ENCODE measurements at regions not wholly inside any gene's neighbourhood (a gene's known extent, or its start where the extent isn't known, plus 50 kb on each side); places are given as distances from the start of the nearest gene placed in this dataset.
A peak's percentile ranks its signal among the peaks of the same experiment; 100 is the strongest.
"Not testable (repeated sequence)": the region's sequence is repeated elsewhere in the genome, so short reads cannot be mapped to it uniquely, and the experiment has no call there.

- peak; percentile 70 for DNase-seq
Measured at GRCh38 chr2:118791483-118791882, 56.0 kb downstream of the EN1 start.

DNA sequence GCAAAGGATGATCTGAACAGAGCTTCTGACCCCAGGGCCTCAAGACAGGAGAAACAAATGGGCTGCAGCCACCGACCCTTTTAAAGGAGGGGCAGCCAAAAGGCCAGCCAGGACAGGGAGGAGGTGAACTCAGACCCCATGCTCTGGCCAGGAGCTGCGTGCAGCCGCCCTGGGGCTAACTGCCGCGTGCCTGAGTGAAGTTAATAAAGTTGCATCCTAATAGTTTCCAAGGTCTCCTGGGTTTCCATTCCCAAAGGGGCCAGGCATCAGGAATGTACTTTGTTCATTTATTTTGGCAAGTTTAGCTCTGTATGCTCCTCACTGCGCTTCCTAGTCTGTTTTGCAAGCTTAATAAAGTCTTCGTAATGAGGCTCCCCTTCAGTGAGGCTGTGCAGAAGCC, 60.7 kb downstream of the EN1 start:
- DNase-seq, result no peak

- DNase-seq, result no peak
Measured at GRCh38 chr2:118784860-118785259, 62.6 kb downstream of the EN1 start.

DNA sequence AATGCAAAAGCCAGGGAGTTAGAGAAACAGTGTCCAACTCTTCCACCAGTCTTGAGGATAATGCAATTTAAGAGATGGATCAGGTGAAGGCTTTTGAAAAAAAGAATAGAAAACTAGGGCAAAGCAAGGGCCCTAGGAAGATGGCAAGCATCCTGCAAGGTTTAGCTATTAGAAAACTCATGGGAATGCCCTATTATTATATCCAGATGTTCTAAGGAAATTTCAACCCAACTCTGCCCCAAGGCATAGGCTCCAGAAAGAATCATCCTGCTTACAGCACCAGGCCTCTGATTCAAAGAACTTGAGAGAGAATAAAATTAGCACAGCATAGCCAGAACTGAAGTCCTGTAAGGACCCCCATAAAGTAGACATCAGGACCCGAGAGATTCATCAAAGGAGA, 68.1 kb downstream of the EN1 start:
- DNase-seq, result no peak

GRCh38 chr2:118774458-118775133, 72.9 kb downstream of the EN1 start:
- DNase-seq, result peak; percentile 61

GRCh38 chr2:118773826-118774225, 73.6 kb downstream of the EN1 start:
- no peak for DNase-seq

GRCh38 chr2:118772487-118773200, 74.8 kb downstream of the EN1 start:
- DNase-seq, result no peak

DNA sequence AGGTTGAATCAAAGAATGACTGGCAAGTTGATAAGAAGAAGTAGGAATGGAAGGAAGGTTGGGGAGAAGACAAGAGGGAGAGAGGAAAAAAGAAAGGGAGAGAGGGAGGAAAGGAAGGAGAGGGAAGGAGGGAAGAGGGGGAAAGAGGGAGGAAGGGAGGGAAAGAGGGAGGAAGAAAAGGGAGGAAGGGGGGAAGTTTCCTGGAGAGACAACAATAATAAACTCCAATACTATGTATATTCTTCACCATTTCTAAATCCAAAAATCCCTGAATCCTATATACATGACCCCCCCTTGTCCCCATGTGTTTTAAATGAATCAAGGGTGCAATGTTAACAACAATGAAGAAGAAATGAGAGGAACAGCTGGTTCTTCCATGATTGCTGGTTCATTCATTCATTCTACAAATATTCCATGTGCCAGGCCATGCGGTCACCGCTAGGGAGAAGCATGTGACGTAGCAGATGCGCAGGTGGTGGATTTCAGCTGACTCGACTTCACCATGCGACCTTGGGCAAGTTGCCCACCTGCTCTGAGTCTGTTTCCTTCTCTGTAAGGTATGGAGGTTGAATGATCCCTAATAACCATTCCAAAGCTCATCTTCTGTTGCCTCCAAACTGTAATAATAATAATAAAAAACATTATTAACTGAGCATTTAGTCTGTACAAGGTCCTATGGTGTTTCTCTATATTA, 77.6 kb downstream of the EN1 start:
- DNase-seq, result no peak

- peak; percentile 70 for DNase-seq
Measured at GRCh38 chr2:118766871-118767270, 80.6 kb downstream of the EN1 start.

- no peak for DNase-seq
Measured at GRCh38 chr2:118764855-118765254, 82.6 kb downstream of the EN1 start.

GRCh38 chr2:118763797-118764196, 83.7 kb downstream of the EN1 start:
- peak; percentile 65 for DNase-seq

GRCh38 chr2:118762290-118762689, 85.2 kb downstream of the EN1 start:
- no peak for DNase-seq

- DNase-seq, result no peak
Measured at GRCh38 chr2:118761771-118762170, 85.7 kb downstream of the EN1 start.

GRCh38 chr2:118755901-118756300, 91.5 kb downstream of the EN1 start:
- no peak for DNase-seq

DNA sequence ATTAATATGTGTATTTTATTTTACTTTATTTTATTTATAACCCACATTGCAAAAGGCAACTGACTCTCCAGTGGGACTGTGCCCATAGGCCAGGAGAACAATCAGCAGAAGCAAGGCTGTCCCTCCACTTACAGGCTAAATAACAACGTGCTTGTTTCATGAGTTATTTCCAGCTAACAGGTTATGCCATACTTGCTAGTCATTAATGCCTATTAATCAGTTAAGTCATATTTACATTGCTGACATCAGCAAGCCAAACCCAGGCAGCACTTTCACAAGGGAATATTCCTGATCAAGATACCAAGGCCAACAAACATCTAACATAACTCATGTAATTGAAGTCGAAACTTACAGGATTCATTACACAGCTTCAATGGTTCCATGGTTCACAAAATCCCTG, 92.1 kb downstream of the EN1 start:
- no peak for DNase-seq

DNA sequence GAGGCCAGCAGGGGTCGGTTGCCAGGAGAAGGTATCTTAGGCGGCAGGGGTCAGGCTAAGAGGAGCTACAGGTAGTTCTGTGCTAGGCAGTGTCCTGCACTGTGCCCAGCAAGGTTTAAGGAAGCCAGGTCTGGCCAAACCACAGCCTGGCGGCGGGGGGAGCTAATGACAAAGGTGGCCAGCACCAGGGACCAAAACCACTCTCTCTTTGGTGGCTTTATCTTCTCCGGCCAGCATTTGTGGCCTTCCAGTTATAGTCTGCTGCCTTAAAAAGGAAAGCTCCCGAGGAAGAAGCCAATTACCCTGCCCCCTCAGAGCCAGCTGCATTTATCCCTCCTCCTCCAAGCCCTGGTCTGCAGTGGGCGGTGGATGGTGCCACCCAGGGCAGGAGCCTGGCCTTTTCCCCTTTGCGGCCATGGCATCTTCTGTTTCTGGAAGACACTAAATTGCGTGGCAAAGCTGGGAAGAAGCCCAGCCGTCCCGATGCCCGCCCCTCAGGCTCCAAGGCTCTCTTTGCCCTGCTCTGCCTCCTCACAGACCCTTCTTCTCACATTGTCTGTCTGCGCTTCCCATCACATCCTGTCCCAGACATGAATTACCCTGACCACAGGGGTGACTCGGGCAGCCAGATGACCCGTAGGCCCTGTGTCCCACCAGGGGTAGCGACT, 94.6 kb downstream of the EN1 start:
- DNase-seq, result no peak

GRCh38 chr2:118750959-118751565, 96.4 kb downstream of the EN1 start:
- peak; percentile 62 for DNase-seq

- no peak for DNase-seq
Measured at GRCh38 chr2:118748245-118748885, 99.1 kb downstream of the EN1 start.

DNA sequence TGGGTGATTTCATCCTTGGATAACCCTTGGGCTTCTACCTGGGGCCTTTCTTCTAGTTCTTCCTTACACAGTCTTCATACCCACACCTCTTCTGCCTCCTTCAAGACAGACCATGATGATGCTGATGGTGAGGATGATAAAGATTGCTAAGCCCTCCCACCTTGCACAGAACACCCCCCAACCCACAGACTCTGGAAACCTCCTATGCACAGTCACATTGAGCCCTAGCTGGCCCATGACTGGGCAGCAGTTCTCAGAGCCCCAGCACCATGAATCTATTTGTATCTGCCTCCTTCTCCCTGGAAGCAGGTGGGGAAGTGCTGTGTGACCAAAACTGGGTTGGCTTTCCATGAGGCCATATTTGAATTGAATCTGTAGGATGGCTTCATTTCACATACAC, 99.8 kb downstream of the EN1 start:
- no peak for DNase-seq

GRCh38 chr2:118747066-118747465, 100.4 kb downstream of the EN1 start:
- no peak for DNase-seq

- DNase-seq, result not testable (repeated sequence)
Measured at GRCh38 chr2:118744682-118745181, 102.7 kb downstream of the EN1 start.

All from fibroblast of skin of right biceps (primary cell).